D721Med (cell line): ENCODE measurements at regions not wholly inside any gene's neighbourhood (a gene's known extent, or its start where the extent isn't known, plus 50 kb on each side); places are given as distances from the start of the nearest gene placed in this dataset.

Experiments used
- DNase-seq: peaks from one replicate; pipeline ENCODE4 v3.0.0; 2011; ENCODE audit warnings: low spot score; ENCODE audit not compliant: insufficient read length
- FAIRE-seq: peaks from 2 replicates; lab custom pipeline; 2011; peaks lifted over from hg19 to GRCh38; lab: Jason Lieb, UNC
- CTCF ChIP-seq: IDR thresholded peaks from 2 replicates; pipeline ENCODE4 v1.5.1; 2012; ENCODE audit warnings: mild to moderate bottlenecking, control low read depth; ENCODE audit not compliant: insufficient read depth; ENCODE audit errors: missing control alignments

GRCh38 chr6:151731313-151731712 is 76.2 kb upstream of the ESR1 start:
- no peak for TF ChIP-seq CTCF
- DNase-seq, result no peak
- FAIRE-seq, result no peak

DNA sequence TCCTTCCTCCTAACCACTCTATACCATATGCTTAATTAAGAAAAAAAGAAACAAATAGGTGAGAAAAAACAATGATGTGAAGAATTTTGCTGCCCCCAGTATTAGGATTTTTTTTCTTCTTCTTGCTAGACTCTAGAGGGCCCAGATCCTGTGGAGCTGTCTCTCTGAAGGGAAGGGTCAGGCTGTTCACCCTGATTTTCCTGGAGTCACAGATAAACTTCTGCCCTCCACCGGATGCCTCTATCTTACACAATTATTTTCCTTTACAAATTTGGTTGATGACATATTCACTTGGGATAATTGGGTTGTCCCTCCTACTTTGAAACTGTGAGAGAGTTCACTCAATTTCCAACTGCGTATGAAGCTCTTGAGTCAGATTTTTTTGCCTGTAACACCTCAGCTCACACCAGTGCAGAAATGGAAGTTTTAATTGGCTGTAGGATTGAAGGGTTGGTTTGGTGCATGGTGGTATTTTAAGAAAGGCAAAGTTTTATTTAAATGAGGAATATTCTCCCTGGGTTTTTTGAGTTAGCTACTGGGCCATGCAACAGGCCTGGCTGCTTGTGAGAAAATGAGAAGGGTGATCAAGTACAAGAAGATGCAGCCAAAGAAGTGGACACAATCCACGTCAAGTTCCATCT is 73.7 kb upstream of the ESR1 start:
- no peak for TF ChIP-seq CTCF
- DNase-seq, result no peak
- FAIRE-seq, result no peak

- FAIRE-seq, result no peak
- DNase-seq, result no peak
- no peak for TF ChIP-seq CTCF
Observed at GRCh38 chr6:151738267-151738666, 69.2 kb upstream of the ESR1 start.

DNA sequence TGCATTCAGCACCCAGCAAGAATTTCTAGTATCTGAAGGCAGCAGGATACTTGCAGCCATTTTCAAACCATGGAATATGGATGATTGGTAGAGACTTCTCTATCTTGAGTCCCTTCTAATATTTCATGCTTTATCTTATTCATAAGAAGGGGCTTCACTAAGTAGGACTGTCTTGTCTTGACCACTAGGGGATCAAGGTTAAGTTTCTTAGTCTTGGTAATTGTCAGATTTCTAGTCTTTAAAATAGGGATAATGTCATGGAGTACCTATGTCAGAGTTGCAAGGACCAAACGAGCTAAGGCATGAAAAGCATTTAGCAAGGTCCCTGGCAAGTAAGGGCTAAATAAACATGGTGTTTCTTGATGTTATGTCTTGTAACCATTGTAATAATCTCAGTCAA is 68.5 kb upstream of the ESR1 start:
- no peak for TF ChIP-seq CTCF
- FAIRE-seq (no peak), DNase-seq (no peak)

DNA sequence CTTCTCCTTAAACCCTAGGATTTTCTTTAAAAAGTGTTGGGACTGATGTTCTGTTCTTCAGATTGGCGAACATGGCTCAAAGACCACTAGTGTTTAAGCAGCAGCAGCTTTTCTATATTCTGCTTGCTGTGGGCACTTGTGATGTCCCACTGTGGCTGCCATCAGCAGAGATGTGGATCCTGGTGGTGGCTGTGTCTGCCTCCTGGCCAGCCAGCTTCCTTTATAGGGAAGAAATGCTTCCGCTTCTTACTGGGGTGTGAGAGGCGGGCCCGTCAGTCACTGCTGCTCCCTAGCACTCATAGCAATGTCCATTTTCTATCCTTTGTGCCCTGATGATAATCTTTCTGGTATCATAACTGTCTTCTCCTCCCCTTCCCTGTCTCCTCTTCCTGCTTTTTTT is 66.7 kb upstream of the ESR1 start:
- FAIRE-seq (no peak), DNase-seq (no peak)
- TF ChIP-seq CTCF, result no peak

DNA sequence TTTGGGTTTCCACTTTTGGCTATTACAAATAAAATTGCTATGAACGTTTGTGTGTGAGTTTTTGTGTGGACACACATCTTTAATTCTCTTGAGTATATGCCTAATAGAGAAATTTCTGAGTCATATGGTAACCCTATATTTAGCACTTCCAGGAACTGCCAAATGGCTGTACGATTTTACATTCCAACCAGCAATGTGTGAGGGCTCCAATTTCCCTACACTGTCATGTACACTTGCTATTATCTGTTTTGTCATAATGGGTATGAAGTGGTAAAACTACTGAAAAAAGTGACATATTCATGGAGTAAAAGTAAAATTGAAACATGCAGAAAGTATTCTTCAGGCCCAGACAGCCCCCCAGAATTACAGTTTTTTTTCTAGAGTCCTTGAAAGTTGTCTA is 59.6 kb upstream of the ESR1 start:
- TF ChIP-seq CTCF, result no peak
- DNase-seq (no peak), FAIRE-seq (no peak)

- DNase-seq, result no peak
- no peak for FAIRE-seq
- no peak for TF ChIP-seq CTCF
Observed at GRCh38 chr6:151749341-151749740, 58.1 kb upstream of the ESR1 start.
